Keratinocyte (primary cell): ENCODE measurements at regions not wholly inside any gene's neighbourhood (a gene's known extent, or its start where the extent isn't known, plus 50 kb on each side); places are given as distances from the start of the nearest gene placed in this dataset.

Source experiments
- DNase-seq: peaks from one replicate; pipeline ENCODE4 v3.0.0-alpha.2; 2011; ENCODE audit warnings: low read depth, missing footprints, low spot score
- FAIRE-seq: peaks from 2 replicates; lab custom pipeline; 2011; peaks lifted over from hg19 to GRCh38; lab: Jason Lieb, UNC
- H2AFZ ChIP-seq: 2 replicates; pipeline ENCODE4 v1.6.0; 2012; ENCODE audit warnings: low read length, control low read depth, inconsistent platforms; ENCODE audit not compliant: control insufficient read depth
- H3K27ac ChIP-seq: 2 replicates; pipeline ENCODE4 v1.5.1; 2011; ENCODE audit warnings: low read length; ENCODE audit not compliant: control insufficient read depth, insufficient read depth
- H3K27me3 ChIP-seq: 3 replicates; pipeline ENCODE4 v1.6.0; 2011; ENCODE audit warnings: low read length; ENCODE audit not compliant: control insufficient read depth, insufficient read depth; ENCODE audit errors: extremely low read depth
- H3K36me3 ChIP-seq, 2 experiments: 2 replicates in 1 of 2; 3 replicates in 1 of 2; pipeline ENCODE4 v1.5.1; 2011; ENCODE audit warnings: low read length in 2 of 2, mild to moderate bottlenecking in 1 of 2; ENCODE audit not compliant: control insufficient read depth in 2 of 2, insufficient read depth in 2 of 2; ENCODE audit errors: extremely low read depth in 1 of 2
- H3K4me1 ChIP-seq: 3 replicates; pipeline ENCODE4 v1.5.1; 2011; ENCODE audit warnings: low read length; ENCODE audit not compliant: control insufficient read depth, insufficient read depth; ENCODE audit errors: extremely low read depth
- H3K4me2 ChIP-seq: 3 replicates; pipeline ENCODE4 v1.6.0; 2011; ENCODE audit warnings: low read depth, low read length; ENCODE audit not compliant: control insufficient read depth, insufficient read depth; ENCODE audit errors: extremely low read depth
- H3K4me3 ChIP-seq, 3 experiments: fragments of 200-600 bp in 1 of 3; sonication (generic) in 1 of 3; 2 replicates in 2 of 3; 3 replicates in 1 of 3; pipeline ENCODE4 v1.5.1; 2011 to 2016; ENCODE audit warnings: low read length in 3 of 3, mild to moderate bottlenecking in 3 of 3, control low read depth in 2 of 3, inconsistent platforms in 1 of 3, low read depth in 1 of 3, mixed read lengths in 1 of 3, mixed run types in 1 of 3, moderate library complexity in 1 of 3; ENCODE audit not compliant: control insufficient read depth in 2 of 3, insufficient read depth in 2 of 3; ENCODE audit errors: extremely low read depth in 1 of 3
- H3K79me2 ChIP-seq: 2 replicates; pipeline ENCODE4 v1.6.0; 2012; ENCODE audit warnings: low read length; ENCODE audit not compliant: control insufficient read depth, insufficient read depth
- H3K9ac ChIP-seq: 3 replicates; pipeline ENCODE4 v1.6.0; 2011; ENCODE audit warnings: low read length; ENCODE audit not compliant: control insufficient read depth, insufficient read depth; ENCODE audit errors: extremely low read depth
- H3K9me1 ChIP-seq: 3 replicates; pipeline ENCODE4 v1.6.0; 2011; ENCODE audit warnings: low read length; ENCODE audit not compliant: control insufficient read depth, insufficient read depth; ENCODE audit errors: extremely low read depth
- H3K9me3 ChIP-seq: 2 replicates; pipeline ENCODE4 v1.5.1; 2012; ENCODE audit warnings: low read depth, low read length; ENCODE audit not compliant: control insufficient read depth
- H4K20me1 ChIP-seq: 3 replicates; pipeline ENCODE4 v1.6.0; 2011; ENCODE audit warnings: low read length; ENCODE audit not compliant: control insufficient read depth, insufficient read depth; ENCODE audit errors: extremely low read depth
- EZH2 ChIP-seq: IDR thresholded peaks from one replicate; pipeline ENCODE4 v1.6.1; 2012; ENCODE audit warnings: inconsistent platforms, mild to moderate bottlenecking, low read length, moderate library complexity
- dilution Hi-C: fragments of 300-500 bp; cut with MboI; formaldehyde crosslinking; loops from one replicate; pipeline ENCODE4 v1.7.0; 2020; ENCODE audit warnings: low sequenced_read_pairs; ENCODE audit not compliant: extremely low pct_ligation_motif_present
- TF ChIP-seq, protein P1 (sequence below), 3 experiments: IDR thresholded peaks in 1 of 3; conservative IDR thresholded peaks in 1 of 3; optimal IDR thresholded peaks in 1 of 3; 2 replicates in 2 of 3; 3 replicates in 1 of 3; pipeline versions ENCODE3 to v1.5.1; 2011; ENCODE audit warnings: low read length in 3 of 3, mild to moderate bottlenecking in 3 of 3, moderate library complexity in 2 of 3, control low read depth in 1 of 3, inconsistent platforms in 1 of 3; ENCODE audit not compliant: insufficient read depth in 2 of 3; ENCODE audit errors: extremely low read depth in 1 of 3

DNA sequence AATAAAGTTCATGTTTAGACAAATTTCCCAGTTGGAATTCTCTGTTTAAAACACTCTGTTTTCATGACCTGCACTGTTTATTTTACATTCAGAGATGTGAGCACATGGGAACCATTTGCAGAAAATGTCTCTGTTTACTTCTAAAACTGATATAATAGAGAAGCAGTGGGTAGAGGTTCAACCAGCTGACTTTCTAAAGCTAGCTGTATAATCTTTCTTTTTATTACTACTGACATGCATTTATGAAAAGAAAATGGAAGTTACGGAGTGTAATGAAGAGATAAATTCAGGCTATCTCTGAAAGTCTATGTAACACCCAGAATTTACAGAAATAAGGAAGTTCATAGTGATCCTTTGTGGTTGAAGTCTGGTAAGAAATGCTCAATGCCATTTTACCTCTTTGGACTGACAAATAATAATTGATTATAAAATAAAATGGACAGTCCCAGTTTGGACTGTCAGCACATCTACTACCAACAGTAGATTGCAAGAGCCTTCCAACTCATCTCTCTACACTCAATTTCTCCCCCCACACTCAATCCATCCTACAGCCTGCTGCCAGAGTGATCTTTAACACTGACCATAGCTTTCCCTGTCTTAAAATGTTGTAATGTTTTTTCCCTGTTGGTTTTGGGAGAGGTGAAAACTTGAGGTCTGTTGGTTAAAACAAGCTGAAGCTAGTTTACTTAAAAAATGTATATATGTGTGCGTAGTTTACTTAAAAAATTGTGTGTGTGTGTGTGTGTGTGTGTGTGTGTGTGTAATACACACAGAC lies 137.4 kb downstream of the AEBP2 start:
- Histone ChIP-seq H2AFZ (no peak overlapping the region), H3K4me2 (no peak overlapping the region), H3K79me2 (no peaks in the 10 kb centered on the region), H3K4me1 (peaks cover 5% of the 10 kb centered on the region), H3K9me3 (no peaks in the 10 kb centered on the region), H3K36me3 (no peaks in the 10 kb centered on the region), H3K9ac (no peak overlapping the region), H3K27me3 (no peaks in the 10 kb centered on the region), H4K20me1 (no peaks in the 10 kb centered on the region), H3K9me1 (no peaks in the 10 kb centered on the region), H3K27ac (no peak overlapping the region), H3K4me3 (no peak overlapping the region)
- TF ChIP-seq, protein P1, sequence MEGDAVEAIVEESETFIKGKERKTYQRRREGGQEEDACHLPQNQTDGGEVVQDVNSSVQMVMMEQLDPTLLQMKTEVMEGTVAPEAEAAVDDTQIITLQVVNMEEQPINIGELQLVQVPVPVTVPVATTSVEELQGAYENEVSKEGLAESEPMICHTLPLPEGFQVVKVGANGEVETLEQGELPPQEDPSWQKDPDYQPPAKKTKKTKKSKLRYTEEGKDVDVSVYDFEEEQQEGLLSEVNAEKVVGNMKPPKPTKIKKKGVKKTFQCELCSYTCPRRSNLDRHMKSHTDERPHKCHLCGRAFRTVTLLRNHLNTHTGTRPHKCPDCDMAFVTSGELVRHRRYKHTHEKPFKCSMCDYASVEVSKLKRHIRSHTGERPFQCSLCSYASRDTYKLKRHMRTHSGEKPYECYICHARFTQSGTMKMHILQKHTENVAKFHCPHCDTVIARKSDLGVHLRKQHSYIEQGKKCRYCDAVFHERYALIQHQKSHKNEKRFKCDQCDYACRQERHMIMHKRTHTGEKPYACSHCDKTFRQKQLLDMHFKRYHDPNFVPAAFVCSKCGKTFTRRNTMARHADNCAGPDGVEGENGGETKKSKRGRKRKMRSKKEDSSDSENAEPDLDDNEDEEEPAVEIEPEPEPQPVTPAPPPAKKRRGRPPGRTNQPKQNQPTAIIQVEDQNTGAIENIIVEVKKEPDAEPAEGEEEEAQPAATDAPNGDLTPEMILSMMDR (optimal IDR thresholded peaks at IDR 0.05 in 1 of 3, IDR thresholded peaks at IDR 0.05 in 1 of 3, conservative IDR thresholded peaks at IDR 0.05 in 1 of 3; ENCODE audit: extremely low read depth in 1 of 3, insufficient read depth in 2 of 3, low read length in 3 of 3) = no peak
- no peak for TF ChIP-seq EZH2
- dilution Hi-C loops = no loop called here
- no peak for FAIRE-seq
- DNase-seq = no peak

DNA sequence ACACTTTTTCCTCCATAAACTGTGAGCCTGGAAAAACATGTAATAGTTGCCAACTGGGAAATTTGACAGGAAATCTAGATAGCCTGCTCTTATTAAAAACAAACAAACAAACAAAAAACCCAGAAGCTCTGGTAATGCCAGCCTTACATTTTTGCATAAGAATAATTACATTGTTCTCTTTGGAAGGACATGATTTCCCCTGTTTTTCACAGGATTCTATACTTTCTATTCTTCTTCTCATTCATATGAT lies 137.9 kb downstream of the AEBP2 start:
- DNase-seq = no peak
- Histone ChIP-seq H3K4me3 (no peak overlapping the region), H3K27ac (no peak overlapping the region), H2AFZ (no peak overlapping the region), H3K9me1 (no peaks in the 10 kb centered on the region), H3K9me3 (no peaks in the 10 kb centered on the region), H3K79me2 (no peaks in the 10 kb centered on the region), H3K27me3 (no peaks in the 10 kb centered on the region), H3K4me1 (peaks cover 5% of the 10 kb centered on the region), H3K9ac (no peak overlapping the region), H4K20me1 (no peaks in the 10 kb centered on the region), H3K4me2 (no peak overlapping the region), H3K36me3 (no peaks in the 10 kb centered on the region)
- dilution Hi-C loops = no loop called here
- FAIRE-seq = no peak
- no peak for TF ChIP-seq EZH2
- TF ChIP-seq, protein P1 (optimal IDR thresholded peaks at IDR 0.05 in 1 of 3, IDR thresholded peaks at IDR 0.05 in 1 of 3, conservative IDR thresholded peaks at IDR 0.05 in 1 of 3; ENCODE audit: extremely low read depth in 1 of 3, insufficient read depth in 2 of 3, low read length in 3 of 3) = no peak
